ENCODE measurements at regions not wholly inside any gene's neighbourhood (a gene's known extent, or its start where the extent isn't known, plus 50 kb on each side); places are given as distances from the start of the nearest gene placed in this dataset.

GRCh38 chr18:41737218-41737617 is 217.8 kb upstream of the PIK3C3 start:
- TF ChIP-seq CTCF (IDR thresholded peaks at IDR 0.05; ENCODE audit: low read length) = no peak
- TF ChIP-seq EZH2 (IDR thresholded peaks at IDR 0.05; ENCODE audit: borderline replicate concordance, low read length) = no peak
